WI38 (cell line): ENCODE measurements at regions not wholly inside any gene's neighbourhood (a gene's known extent, or its start where the extent isn't known, plus 50 kb on each side); places are given as distances from the start of the nearest gene placed in this dataset.
"Not testable (repeated sequence)": the region's sequence is repeated elsewhere in the genome, so short reads cannot be mapped to it uniquely, and the experiment has no call there.

Experiments used
- H3K4me3 ChIP-seq: 2 replicates; pipeline ENCODE4 v1.5.1; 2011; ENCODE audit warnings: low read depth, mild to moderate bottlenecking, control low read depth, low read length

DNA sequence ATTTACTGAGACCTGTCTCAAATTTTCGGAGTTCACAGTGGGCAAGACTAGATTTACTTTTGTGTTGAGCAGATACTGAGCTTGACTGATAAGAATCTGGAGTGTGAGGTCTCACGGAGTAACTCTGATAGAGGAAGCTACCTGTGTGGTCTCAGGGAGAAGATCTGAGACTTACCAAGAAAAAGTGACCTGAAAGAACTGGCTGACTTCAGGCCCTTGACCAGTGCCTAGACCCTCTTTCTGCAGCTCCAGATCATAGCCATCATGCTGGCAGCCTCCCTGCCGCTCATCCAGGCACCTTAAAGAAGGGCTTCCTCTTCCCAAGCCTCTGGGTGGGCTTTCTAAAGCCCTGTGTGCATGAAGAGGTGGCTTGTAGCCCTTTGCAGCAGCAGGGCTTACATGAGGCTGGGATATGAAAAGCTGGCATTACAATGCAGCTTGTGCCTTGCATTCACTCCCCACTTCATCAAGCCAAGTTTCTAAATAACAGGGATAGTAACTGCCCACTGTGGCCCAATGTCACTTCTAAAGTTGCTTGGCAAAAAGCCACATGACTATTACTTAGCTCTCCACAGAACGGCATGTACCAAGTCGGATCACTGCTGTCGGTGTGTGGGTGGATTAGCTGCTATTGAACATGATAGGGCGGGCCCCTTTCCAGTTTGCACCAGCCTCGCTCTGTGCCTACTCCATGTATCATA lies 115.3 kb upstream of the NBPF26 start:
- H3K4me3 ChIP-seq, result not testable (repeated sequence)

GRCh38 chr1:120609015-120609573 lies 114.7 kb upstream of the NBPF26 start:
- H3K4me3 ChIP-seq, result not testable (repeated sequence)

- not testable (repeated sequence) for H3K4me3 ChIP-seq
Measured at GRCh38 chr1:120609834-120610233, 113.9 kb upstream of the NBPF26 start.

GRCh38 chr1:120614931-120615639 lies 108.7 kb upstream of the NBPF26 start:
- not testable (repeated sequence) for H3K4me3 ChIP-seq

DNA sequence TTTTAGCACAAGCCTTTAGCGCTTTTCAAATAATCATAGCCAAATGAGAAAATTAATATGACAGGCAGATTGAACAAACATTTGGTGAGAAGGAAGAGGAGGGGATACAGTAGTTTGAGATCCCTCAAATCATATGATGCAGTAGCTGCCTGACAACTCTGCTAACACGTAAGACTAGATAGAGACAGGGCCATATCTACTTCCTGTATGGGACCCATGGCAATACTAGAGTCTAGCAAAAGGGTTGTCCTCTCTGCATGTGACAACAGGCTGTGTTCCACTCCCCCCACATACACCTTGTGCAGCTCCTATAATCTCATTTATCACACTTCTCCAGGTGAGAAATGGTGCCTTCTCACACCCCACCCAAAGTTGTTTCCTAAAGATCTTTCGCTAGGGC lies 106.3 kb upstream of the NBPF26 start:
- not testable (repeated sequence) for H3K4me3 ChIP-seq

- not testable (repeated sequence) for H3K4me3 ChIP-seq
Measured at GRCh38 chr1:120619867-120620692, 103.7 kb upstream of the NBPF26 start.

GRCh38 chr1:120620693-120620969 lies 103.1 kb upstream of the NBPF26 start:
- H3K4me3 ChIP-seq, result not testable (repeated sequence)

GRCh38 chr1:120621278-120621677 lies 102.5 kb upstream of the NBPF26 start:
- H3K4me3 ChIP-seq, result not testable (repeated sequence)

DNA sequence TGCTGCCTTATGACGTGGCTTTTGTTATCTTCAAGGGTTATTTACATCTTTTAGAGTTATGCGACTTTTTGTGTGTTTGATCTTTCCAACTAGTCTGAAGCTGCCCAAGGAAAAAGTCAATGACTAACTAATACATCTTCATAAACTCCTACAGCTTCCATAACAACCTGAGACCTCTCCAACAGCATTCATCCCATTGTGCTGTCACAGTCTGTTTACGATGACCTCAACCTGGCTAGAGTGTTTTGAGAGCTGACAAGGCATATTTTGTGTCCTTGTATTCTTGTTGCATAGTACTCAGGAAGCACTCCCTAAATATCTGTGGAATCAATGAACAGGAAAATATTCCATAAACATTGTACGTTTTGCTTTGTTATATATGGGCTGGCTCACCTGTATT lies 100.2 kb upstream of the NBPF26 start:
- not testable (repeated sequence) for H3K4me3 ChIP-seq

- not testable (repeated sequence) for H3K4me3 ChIP-seq
Measured at GRCh38 chr1:120624565-120625064, 99.1 kb upstream of the NBPF26 start.

DNA sequence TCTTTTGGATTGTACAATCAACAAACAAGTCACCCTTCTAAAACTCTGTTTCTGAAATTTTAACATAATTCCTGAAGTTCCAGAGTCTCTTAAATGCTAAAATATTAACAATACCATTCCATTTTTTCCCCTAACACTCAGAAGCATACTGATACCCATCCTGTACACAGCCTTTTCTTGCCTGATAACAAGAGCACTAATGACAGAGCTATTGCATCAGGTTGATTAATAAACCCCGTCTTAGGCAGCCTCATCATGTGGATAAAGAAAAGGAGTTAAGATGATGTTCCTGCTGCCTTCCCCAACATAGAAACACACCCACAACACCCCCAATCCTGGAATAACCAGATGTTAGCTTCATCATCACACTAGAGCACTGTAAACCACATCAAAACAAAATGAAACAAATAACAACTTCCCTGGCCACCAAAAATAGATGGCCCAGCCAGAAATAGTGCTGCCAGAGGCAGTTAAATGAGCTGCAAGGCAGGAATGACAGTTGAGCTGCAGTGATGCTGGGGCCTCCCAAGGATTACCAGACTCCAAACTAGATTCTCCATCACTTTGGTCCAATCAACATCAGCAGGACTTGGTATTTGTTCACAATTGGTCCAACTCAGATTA lies 93.8 kb upstream of the NBPF26 start:
- H3K4me3 ChIP-seq, result not testable (repeated sequence)

DNA sequence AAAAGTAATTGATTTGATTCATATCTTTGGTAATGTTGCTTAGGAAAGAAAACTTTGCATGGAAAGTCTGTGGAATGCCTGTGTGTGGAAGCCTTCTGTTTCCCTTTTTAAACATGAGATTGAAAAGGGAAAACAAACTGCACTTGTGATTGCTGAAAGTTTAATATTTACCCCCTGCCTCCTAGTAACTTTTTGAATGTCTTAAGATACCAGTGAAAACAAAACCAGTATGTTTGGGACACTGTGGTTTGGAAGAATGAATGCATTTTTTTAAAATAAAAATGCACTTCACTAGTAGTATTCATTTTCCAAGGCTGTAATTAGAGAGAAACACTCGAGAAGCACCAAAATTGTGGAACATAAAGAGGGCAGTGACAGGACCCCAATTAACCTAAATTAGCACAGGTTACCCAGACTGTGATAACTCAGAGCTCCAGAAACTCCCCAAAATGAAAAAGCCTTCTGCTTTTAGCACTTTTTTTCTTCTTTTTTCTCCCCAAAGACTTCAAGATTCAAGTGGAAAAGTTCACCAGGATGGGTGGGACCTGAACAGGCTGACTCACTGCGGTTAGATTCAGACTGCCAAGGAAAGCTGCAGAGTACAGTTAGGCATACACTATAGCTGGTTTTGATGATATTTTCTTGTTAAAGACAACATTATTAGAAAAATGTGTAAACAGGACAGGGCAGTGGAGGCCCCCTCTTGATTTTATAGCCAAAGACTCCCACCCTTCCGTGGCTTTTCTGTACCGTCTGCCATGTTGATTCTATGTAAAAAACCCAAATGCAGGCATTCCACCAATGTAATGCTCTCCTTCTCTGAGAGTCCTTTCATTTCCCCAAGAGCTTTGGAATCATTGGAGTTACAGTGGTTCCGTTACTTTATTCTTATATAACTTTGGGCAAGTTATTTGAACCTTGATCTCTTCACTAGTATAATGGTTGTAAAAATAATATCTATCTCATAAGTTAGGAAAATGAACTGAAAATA lies 88.6 kb upstream of the NBPF26 start:
- not testable (repeated sequence) for H3K4me3 ChIP-seq

DNA sequence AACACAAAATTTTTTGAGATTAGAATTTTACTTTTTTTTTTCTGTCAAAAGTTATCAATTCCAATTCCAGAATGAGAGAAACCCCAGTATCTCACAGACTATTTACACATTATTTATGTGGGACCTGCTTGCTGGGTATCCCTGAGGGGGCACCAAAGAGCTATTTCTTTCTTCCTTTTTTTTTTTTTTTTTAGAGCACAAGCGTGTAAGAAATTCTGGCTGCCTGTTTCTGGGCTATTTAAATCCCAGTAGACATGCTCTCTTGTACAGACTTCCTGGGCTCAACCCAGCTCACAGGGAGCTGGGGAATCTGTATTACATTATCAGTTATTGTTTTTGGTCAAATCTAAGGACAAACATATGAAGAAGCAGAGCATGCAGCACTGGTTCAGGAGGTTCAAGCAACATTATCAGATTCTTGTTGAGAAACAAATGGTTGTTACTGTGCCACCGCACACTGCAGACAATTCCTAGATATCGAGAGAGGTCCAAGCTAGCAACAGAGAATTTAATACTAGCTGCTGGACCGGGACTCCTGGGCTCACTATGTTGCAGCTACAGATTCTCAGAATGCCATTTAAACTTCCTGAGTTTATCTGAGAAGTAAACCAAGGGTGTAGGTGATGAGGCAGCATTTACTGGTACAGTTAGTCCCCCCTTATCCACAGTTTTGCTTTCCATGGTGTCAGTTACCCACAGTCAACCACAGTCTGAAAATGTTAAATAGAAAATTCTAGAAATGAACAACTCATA lies 83.3 kb upstream of the NBPF26 start:
- H3K4me3 ChIP-seq, result not testable (repeated sequence)

GRCh38 chr1:120641014-120641302 lies 82.8 kb upstream of the NBPF26 start:
- not testable (repeated sequence) for H3K4me3 ChIP-seq

GRCh38 chr1:120647182-120647581 lies 76.6 kb upstream of the NBPF26 start:
- not testable (repeated sequence) for H3K4me3 ChIP-seq

- not testable (repeated sequence) for H3K4me3 ChIP-seq
Measured at GRCh38 chr1:120648915-120649623, 74.7 kb upstream of the NBPF26 start.

DNA sequence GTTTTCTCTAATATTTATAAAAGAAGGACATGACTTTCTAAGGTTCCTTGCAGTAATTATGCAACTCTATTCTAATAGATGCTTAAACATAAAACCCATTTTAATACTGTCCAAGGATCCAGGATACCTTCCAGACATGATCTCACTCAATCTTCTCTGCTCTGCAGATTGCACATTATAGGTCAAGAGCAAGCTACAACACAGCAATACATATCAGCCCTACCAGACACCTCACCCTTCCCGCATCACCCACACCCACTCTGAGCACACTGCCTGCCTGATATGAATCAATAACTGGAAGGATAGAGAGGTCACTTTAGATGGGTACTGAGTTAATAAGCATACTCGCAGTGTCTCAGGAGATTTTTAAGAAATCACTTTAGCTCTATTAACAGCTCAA lies 74.0 kb upstream of the NBPF26 start:
- H3K4me3 ChIP-seq, result not testable (repeated sequence)

GRCh38 chr1:120654114-120654513 lies 69.6 kb upstream of the NBPF26 start:
- H3K4me3 ChIP-seq, result not testable (repeated sequence)
